ENCODE measurements at regions not wholly inside any gene's neighbourhood (a gene's known extent, or its start where the extent isn't known, plus 50 kb on each side); places are given as distances from the start of the nearest gene placed in this dataset.
"Not testable (repeated sequence)": the region's sequence is repeated elsewhere in the genome, so short reads cannot be mapped to it uniquely, and the experiment has no call there.

- BruUV-seq (replicated peaks), result no TSS peak
- Histone ChIP-seq H3K9me3 (ENCODE audit: insufficient read depth, low read depth) (no peaks in the 10 kb centered on the region), H3K4me1 (replicated peaks; ENCODE audit: insufficient read depth) (no peaks in the 10 kb centered on the region), H3K27ac (no peak overlapping the region), H3F3A (ENCODE audit: insufficient read depth, low read depth) (no peaks in the 10 kb centered on the region), H2AFZ (no peak overlapping the region), H3K4me3 (no peak overlapping the region), H3K79me2 (ENCODE audit: low read depth) (no peaks in the 10 kb centered on the region), H3K36me3 (ENCODE audit: low read depth) (no peaks in the 10 kb centered on the region), H4K20me1 (ENCODE audit: insufficient read depth) (no peaks in the 10 kb centered on the region), H3K4me2 (no peak overlapping the region), H3K27me3 (ENCODE audit: insufficient read depth, low read depth) (no peaks in the 10 kb centered on the region), H3K9me2 (ENCODE audit: insufficient read depth) (no peaks in the 10 kb centered on the region)
- TF ChIP-seq EZH2 (IDR thresholded peaks at IDR 0.05; ENCODE audit: low read depth) (no peak), CTCF (conservative IDR thresholded peaks at IDR 0.05) (peak; percentile 62)
- CTCF ChIA-PET, result no interaction called here
- intact Hi-C loops (cut with micrococcal nuclease; ENCODE audit: unreplicated experiment), result no loop called here
- DNase-seq, result no peak
- POLR2A ChIA-PET (ENCODE audit: unreplicated experiment), result no interaction called here
Observed at GRCh38 chr7:142626420-142627035, 122.7 kb upstream of the PRSS1 start.

- POLR2A ChIA-PET (ENCODE audit: unreplicated experiment); H3F3A ChIP-seq (ENCODE audit: insufficient read depth, low read depth); H3K4me3 ChIP-seq; H3K4me2 ChIP-seq; BruUV-seq (replicated peaks); intact Hi-C loops (cut with micrococcal nuclease; ENCODE audit: unreplicated experiment); H3K4me1 ChIP-seq (replicated peaks; ENCODE audit: insufficient read depth); H2AFZ ChIP-seq; H3K9me3 ChIP-seq (ENCODE audit: insufficient read depth, low read depth); DNase-seq; H3K9me2 ChIP-seq (ENCODE audit: insufficient read depth); H3K27ac ChIP-seq; H3K36me3 ChIP-seq (ENCODE audit: low read depth); H3K27me3 ChIP-seq (ENCODE audit: insufficient read depth, low read depth); H4K20me1 ChIP-seq (ENCODE audit: insufficient read depth); H3K79me2 ChIP-seq (ENCODE audit: low read depth): not testable (repeated sequence)
- CTCF ChIA-PET, result interaction anchor here (0.6 to 1.2 kb wide), 3 partner anchors 42 to 590 kb away, joined by 3 read pairs; no protein-coding TSS in a partner anchor
Observed at GRCh38 chr7:142625216-142625615, 124.1 kb upstream of the PRSS1 start.

GRCh38 chr7:142620402-142620801, 128.9 kb upstream of the PRSS1 start:
- Histone ChIP-seq H3K27me3 (ENCODE audit: insufficient read depth, low read depth) (no peaks in the 10 kb centered on the region), H3K79me2 (ENCODE audit: low read depth) (no peaks in the 10 kb centered on the region), H3K36me3 (ENCODE audit: low read depth) (no peaks in the 10 kb centered on the region), H3K4me3 (no peak overlapping the region), H3K4me1 (replicated peaks; ENCODE audit: insufficient read depth) (no peaks in the 10 kb centered on the region), H3K27ac (no peak overlapping the region), H2AFZ (no peak overlapping the region), H3F3A (ENCODE audit: insufficient read depth, low read depth) (no peaks in the 10 kb centered on the region), H3K4me2 (no peak overlapping the region), H3K9me3 (ENCODE audit: insufficient read depth, low read depth) (no peaks in the 10 kb centered on the region; the same call in 1 of the 2 replicates), H4K20me1 (ENCODE audit: insufficient read depth) (no peaks in the 10 kb centered on the region), H3K9me2 (ENCODE audit: insufficient read depth) (no peaks in the 10 kb centered on the region)
- intact Hi-C loops (cut with micrococcal nuclease; ENCODE audit: unreplicated experiment), result no loop called here
- BruUV-seq (replicated peaks), result no TSS peak
- CTCF ChIA-PET, result no interaction called here
- TF ChIP-seq EZH2 (IDR thresholded peaks at IDR 0.05; ENCODE audit: low read depth) (no peak), CTCF (conservative IDR thresholded peaks at IDR 0.05) (no peak)
- no peak for DNase-seq
- POLR2A ChIA-PET (ENCODE audit: unreplicated experiment), result no interaction called here

Data from PC-9 (cell line).